Activated T-cell treated with anti-CD3 and anti-CD28 coated beads for 48 hours (primary cell): ENCODE measurements at regions not wholly inside any gene's neighbourhood (a gene's known extent, or its start where the extent isn't known, plus 50 kb on each side); places are given as distances from the start of the nearest gene placed in this dataset.

Experiments
- DNase-seq: peaks from one replicate; pipeline ENCODE4 v3.0.0-alpha.2; 2020; ENCODE audit warnings: low read depth

DNA sequence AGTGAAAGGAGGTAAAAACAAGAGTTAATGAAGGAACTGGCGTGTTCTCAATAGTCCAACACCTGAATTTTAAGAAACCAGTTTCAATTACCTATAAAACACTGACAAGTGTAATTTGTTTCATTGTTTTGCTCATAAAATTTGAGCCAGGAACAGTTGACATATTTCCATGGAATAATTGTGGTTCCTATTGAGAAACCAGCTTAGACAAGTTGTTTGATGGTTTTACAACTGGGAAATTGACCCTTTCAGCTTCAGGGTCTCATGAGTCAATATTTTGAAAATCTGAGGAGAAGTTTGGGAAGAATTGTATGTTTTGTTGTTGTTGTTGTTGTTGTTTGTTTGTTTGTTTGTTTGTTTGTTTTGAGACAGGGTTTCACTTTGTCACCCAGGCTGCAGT is 69.1 kb upstream of the GADD45A start:
- no peak for DNase-seq

- DNase-seq = no peak
These were observed 68.5 kb upstream of the GADD45A start for GRCh38 chr1:67616394-67616985.

GRCh38 chr1:67618285-67619018 is 66.5 kb upstream of the GADD45A start:
- no peak for DNase-seq

DNA sequence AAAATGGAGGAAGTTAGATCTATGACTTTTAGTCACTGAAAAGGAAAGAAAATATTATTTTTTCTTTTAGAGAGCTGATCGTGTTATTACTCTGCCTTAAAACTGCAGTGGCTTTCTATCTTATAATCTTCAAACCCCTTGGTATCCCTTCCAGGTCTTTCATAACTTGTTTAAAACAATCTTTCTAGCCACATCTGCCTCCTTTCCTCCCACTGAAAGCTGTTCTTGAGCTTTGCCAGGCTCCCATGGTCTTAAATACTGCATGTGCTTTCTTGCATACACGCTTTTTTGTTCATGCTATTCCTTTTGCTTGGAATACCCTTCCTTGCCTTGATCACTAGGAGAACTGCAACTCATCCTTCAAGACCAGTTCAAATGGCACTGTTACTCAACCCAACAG is 65.9 kb upstream of the GADD45A start:
- no peak for DNase-seq

DNA sequence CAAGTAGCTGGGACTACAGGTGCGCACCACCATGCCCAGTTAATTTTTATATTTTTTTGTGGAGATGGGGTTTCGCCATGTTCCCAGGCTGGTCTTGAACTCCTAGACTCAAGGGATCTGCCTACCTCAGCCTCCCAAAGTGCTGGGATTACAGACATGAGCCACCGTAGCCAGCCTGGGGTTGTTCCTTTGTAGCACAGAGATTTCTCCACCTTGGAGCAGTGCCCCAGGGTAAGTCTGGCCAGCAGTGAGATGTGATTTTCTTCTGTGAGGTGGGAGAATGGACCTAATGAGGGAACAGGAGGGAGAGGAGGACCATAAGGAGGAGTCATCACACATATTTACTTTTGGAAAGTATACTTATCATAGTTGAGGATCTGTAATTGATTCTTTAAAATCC is 61.1 kb upstream of the GADD45A start:
- no peak for DNase-seq

DNA sequence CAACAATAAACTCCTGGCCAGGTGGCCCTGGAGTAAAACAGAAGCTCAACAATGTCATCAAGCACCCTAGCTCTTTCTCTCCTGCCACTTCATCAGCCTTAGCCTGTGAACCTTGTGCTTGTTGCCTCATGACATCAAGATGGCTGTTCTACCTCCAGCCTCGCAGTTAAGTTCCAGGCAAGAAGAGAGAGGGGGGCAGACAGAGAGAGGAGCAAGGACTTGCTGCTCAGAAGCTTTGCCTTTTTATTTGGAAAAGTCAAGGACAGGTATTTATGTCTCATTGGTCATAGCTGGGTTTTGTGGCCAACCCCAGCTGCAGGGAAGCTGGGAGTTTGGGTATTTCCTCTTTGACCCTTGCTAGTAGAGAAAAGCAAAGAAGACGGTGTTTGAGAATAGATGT is 60.3 kb upstream of the GADD45A start:
- DNase-seq = no peak

DNA sequence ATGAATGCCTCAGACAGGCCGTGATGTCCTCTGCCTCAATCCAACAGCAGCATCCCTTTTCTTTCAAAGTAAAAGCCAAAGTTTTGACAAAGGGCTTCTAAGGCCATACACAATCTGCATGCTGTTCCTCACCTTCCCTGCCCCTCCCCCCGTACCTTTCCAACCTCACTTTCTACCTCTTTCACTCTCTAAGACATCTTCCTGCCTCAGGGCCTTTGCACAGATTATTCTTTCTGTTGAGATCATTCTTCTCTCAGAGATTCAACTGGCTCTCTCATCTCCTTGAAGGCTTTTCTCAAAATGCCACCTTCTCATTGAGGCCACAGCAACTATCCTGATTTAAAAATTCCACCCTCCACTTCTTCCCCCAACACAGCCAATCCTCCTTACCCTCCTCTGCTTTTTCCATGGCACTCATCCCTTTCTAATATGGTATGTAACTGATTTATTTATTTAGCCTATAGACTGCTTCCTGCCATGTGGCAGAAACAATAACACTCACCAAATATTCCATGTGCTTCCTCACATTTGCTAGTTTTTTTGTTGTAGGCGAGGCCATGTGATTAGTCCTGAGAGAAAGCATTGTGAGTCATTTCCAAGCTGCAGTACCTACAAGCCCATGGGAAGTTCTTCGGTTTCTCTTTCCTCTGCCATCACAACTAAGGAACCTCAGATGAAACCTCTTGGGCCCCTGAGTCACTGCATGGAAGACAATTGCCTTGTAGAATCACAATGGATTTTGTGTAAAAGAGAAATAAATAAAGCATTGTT is 58.7 kb upstream of the GADD45A start:
- no peak for DNase-seq

- no peak for DNase-seq
These were observed 58.2 kb upstream of the GADD45A start for GRCh38 chr1:67626861-67627235.

GRCh38 chr1:67627336-67627735 is 57.7 kb upstream of the GADD45A start:
- no peak for DNase-seq

DNA sequence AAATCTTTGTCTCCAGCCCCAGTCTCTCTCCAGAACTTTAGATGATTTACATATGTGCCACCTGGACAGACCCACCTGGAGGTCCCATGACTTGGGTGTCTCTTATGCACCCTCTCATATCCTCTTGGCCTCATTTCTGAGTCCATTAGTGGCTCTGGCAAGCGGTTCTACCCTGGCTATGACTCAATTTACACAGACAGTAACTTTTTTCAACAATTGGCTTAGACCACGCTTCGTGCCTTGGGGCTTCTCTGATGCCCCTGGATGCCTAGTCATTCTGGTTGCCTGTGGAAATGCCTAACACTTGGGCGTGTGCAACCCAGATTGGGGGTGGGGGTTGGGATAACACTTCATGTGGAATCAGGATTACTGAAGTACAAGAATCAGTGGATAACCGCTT is 57.1 kb upstream of the GADD45A start:
- no peak for DNase-seq

- no peak for DNase-seq
These were observed 55.5 kb upstream of the GADD45A start for GRCh38 chr1:67629370-67630075.

GRCh38 chr1:67630438-67631045 is 54.5 kb upstream of the GADD45A start:
- no peak for DNase-seq

GRCh38 chr1:67632356-67632755 is 52.6 kb upstream of the GADD45A start:
- no peak for DNase-seq

DNA sequence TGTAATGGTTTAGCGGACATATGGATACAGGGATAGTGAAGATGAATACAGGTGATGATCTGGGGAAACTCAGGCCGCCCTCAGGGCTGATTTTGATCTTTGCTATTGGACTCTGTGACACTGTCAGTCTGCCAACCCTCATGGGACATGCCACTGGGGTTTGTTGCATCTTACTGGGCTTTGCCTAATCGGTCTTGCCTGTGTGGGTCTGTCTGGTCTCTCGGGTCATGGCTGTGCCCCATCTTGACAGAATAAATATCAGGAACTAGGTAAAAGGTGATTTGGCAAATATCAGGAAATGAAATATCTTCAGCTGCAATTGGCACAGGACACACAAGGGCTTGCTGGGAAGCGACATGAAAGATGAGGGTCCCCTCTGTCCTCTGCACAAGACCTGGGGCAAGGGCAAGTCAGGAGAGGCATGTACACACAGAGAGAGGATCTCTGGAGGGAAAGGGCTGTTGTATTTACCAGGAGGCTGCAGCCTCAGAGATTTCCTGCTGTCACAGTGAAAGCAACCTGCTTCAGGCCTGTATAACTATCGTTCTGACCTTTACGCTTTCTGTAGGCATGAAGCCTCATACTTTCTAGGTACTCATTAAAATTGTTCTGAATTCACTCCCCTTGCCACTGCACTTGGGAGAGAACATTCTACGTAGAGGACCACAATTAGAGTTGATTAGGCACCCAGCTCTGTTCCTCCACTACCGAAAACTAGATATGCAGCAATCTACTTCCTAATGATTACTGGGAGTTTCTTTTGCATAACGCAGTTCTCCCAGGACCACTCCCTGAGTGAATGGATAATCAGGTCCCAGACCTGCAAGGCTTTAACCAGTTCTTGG is 52.0 kb upstream of the GADD45A start:
- DNase-seq = no peak

- DNase-seq = no peak
These were observed 50.5 kb upstream of the GADD45A start for GRCh38 chr1:67634396-67634935.

DNA sequence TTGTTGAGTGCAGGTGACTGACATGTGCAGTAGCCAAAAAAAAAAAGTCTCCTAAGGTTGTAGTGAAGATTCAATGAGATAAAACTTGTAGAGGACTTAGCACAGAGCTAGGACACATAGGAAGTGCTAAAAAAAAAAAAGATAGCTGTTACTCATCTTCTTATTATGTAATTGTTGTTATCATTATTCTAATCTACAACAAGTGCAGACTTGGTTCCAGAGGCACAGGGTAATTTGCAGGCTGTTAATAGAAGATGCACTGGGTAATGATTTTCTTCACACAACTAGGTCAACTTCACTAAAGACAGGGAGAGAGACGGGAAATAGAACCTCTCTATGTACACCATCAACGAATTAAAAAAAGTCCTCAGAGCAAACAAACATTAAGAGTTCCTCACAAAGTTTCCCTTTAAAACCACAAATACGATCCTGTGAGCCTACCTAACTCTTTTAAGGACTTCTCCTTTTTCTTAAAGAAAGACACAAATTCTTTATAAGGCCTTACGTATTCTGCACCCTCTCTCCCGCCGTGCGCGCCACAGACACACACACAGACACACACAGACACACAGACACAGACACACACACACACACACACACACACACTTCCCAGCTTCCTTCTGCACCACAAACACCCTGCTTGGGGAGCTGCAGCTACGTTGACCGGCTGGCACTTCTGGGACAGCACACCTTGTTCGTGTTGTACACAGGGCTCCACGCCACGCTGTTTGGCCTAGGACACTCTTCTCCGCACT is 49.8 kb upstream of the GADD45A start:
- DNase-seq = no peak
